ENCODE measurements at regions not wholly inside any gene's neighbourhood (a gene's known extent, or its start where the extent isn't known, plus 50 kb on each side); places are given as distances from the start of the nearest gene placed in this dataset.

- H2AFZ ChIP-seq (ENCODE audit: low read depth), result no peak overlapping the region
- no peaks in the 10 kb centered on the region for H3K36me3 ChIP-seq (replicated peaks in 1 of 2; ENCODE audit: control insufficient read depth in 1 of 2, insufficient read depth in 2 of 2, low read length in 1 of 2)
- no peaks in the 10 kb centered on the region; the same call in 1 of the 2 replicates for H3K27me3 ChIP-seq (ENCODE audit: insufficient read depth)
- no peak overlapping the region for H3K9ac ChIP-seq
- no peaks in the 10 kb centered on the region for H3K9me2 ChIP-seq
- H3F3A ChIP-seq (replicated peaks; ENCODE audit: insufficient read depth), result no peaks in the 10 kb centered on the region
- H3K9me3 ChIP-seq, result no peaks in the 10 kb centered on the region
- no peak overlapping the region for H3K27ac ChIP-seq (ENCODE audit: low read depth in 2 of 2, low read length in 1 of 2)
- CTCF ChIA-PET, result interaction anchor here (1.4 to 2.9 kb wide), 3 partner anchors 9 to 121 kb away, joined by 4 to 9 read pairs (median 4); no protein-coding TSS in a partner anchor
- H3K4me1 ChIP-seq (ENCODE audit: control insufficient read depth in 1 of 2, insufficient read depth in 2 of 2, low read depth in 1 of 2, low read length in 1 of 2), result peaks cover 0 to 7% of the 10 kb centered on the region in 2 experiments; a peak in 2 of 4 replicates
- DNase-seq, result no peak
- H3K4me2 ChIP-seq, result no peak overlapping the region
- TF ChIP-seq FOSL2 (IDR thresholded peaks at IDR 0.05; ENCODE audit: borderline replicate concordance, low read depth) (no peak), TCF12 (IDR thresholded peaks at IDR 0.05) (no peak), RCOR1 (IDR thresholded peaks at IDR 0.05; ENCODE audit: low read length) (no peak), ELF1 (IDR thresholded peaks at IDR 0.05) (no peak), PBX3 (IDR thresholded peaks at IDR 0.05) (no peak), TEAD4 (IDR thresholded peaks at IDR 0.05; ENCODE audit: borderline replicate concordance, insufficient read depth) (no peak), GABPA (IDR thresholded peaks at IDR 0.05; ENCODE audit: low read depth) (no peak), JUND (IDR thresholded peaks at IDR 0.05) (no peak), NFIC (IDR thresholded peaks at IDR 0.05; ENCODE audit: borderline replicate concordance) (no peak), CHD2 (IDR thresholded peaks at IDR 0.05; ENCODE audit: low read length, partially characterized antibody) (no peak), FOXM1 (IDR thresholded peaks at IDR 0.05; ENCODE audit: low read depth) (no peak), RFX5 (IDR thresholded peaks at IDR 0.05; ENCODE audit: low read length) (no peak)
- H4K20me1 ChIP-seq (ENCODE audit: insufficient read depth), result no peaks in the 10 kb centered on the region
- POLR2A ChIA-PET, result no interaction called here
- H3K4me3 ChIP-seq (ENCODE audit: low read depth in 2 of 2, low read length in 1 of 2), result no peak overlapping the region
- no peaks in the 10 kb centered on the region for H3K79me2 ChIP-seq (ENCODE audit: insufficient read depth)
These were observed 60.8 kb upstream of the UNC93A start for GRCh38 chr6:167230288-167230687.

GRCh38 chr6:167232356-167232755, 58.8 kb upstream of the UNC93A start:
- H3K27ac ChIP-seq (ENCODE audit: low read depth in 2 of 2, low read length in 1 of 2), result no peak overlapping the region
- no peaks in the 10 kb centered on the region for H3K9me3 ChIP-seq
- ChIA-PET POLR2A (no interaction called here), CTCF (no interaction called here)
- H3K4me2 ChIP-seq, result no peak overlapping the region
- H3K27me3 ChIP-seq (ENCODE audit: insufficient read depth), result no peaks in the 10 kb centered on the region; the same call in 1 of the 2 replicates
- H3K9me2 ChIP-seq, result no peaks in the 10 kb centered on the region
- WGBS (ENCODE audit: low lambda C conversion rate), result 57% methylated on average over 3 of the region's 3 CpGs
- no peaks in the 10 kb centered on the region for H3K36me3 ChIP-seq (replicated peaks in 1 of 2; ENCODE audit: control insufficient read depth in 1 of 2, insufficient read depth in 2 of 2, low read length in 1 of 2)
- peaks cover 0 to 20% of the 10 kb centered on the region in 2 experiments; a peak in 2 of 4 replicates for H3K4me1 ChIP-seq (ENCODE audit: control insufficient read depth in 1 of 2, insufficient read depth in 2 of 2, low read depth in 1 of 2, low read length in 1 of 2)
- no peaks in the 10 kb centered on the region for H4K20me1 ChIP-seq (ENCODE audit: insufficient read depth)
- no peak overlapping the region for H3K4me3 ChIP-seq (ENCODE audit: low read depth in 2 of 2, low read length in 1 of 2)
- H3K9ac ChIP-seq, result no peak overlapping the region
- H2AFZ ChIP-seq (ENCODE audit: low read depth), result no peak overlapping the region
- H3F3A ChIP-seq (replicated peaks; ENCODE audit: insufficient read depth), result no peaks in the 10 kb centered on the region
- no peak for TF ChIP-seq GATA2 (CRISPR knock-in tag; IDR thresholded peaks at IDR 0.05)
- TF ChIP-seq JUND (IDR thresholded peaks at IDR 0.05), result no peak
- no peak for TF ChIP-seq RFX5 (IDR thresholded peaks at IDR 0.05; ENCODE audit: low read length)
- no peak for TF ChIP-seq YY1 (IDR thresholded peaks at IDR 0.05; ENCODE audit: low read depth)
- TF ChIP-seq CHD2 (IDR thresholded peaks at IDR 0.05; ENCODE audit: low read length, partially characterized antibody), result no peak
- no peak for TF ChIP-seq GABPA (IDR thresholded peaks at IDR 0.05; ENCODE audit: low read depth)
- TF ChIP-seq MXI1 (IDR thresholded peaks at IDR 0.05; ENCODE audit: low read depth, low read length), result no peak
- no peak for TF ChIP-seq ELF1 (IDR thresholded peaks at IDR 0.05)
- no peak for TF ChIP-seq FOSL2 (IDR thresholded peaks at IDR 0.05; ENCODE audit: borderline replicate concordance, low read depth)
- no peak for TF ChIP-seq RAD21 (IDR thresholded peaks at IDR 0.05; ENCODE audit: low read length)
- no peak for TF ChIP-seq NRF1 (IDR thresholded peaks at IDR 0.05; ENCODE audit: low read depth, low read length)
- no peak for TF ChIP-seq FOXM1 (IDR thresholded peaks at IDR 0.05; ENCODE audit: low read depth)
- no peak for TF ChIP-seq ZBTB33 (IDR thresholded peaks at IDR 0.05; ENCODE audit: borderline replicate concordance, low read depth)
- TF ChIP-seq NFIC (IDR thresholded peaks at IDR 0.05; ENCODE audit: borderline replicate concordance), result no peak
- no peaks in the 10 kb centered on the region for H3K79me2 ChIP-seq (ENCODE audit: insufficient read depth)
- no peak for DNase-seq

All from SK-N-SH (cell line).